T-cell (primary cell): ENCODE measurements at regions not wholly inside any gene's neighbourhood (a gene's known extent, or its start where the extent isn't known, plus 50 kb on each side); places are given as distances from the start of the nearest gene placed in this dataset.

Experiments
- ATAC-seq, 4 experiments: fragments of 200-7000 bp in 3 of 4; fragments of 150-1000 bp in 1 of 4; cut with Tn5 transposase; replicated peaks in 1 of 4; 1 replicate in 3 of 4; 2 replicates in 1 of 4; pipeline ENCODE4 v1.10.0; 2021; ENCODE audit warnings: moderate library complexity in 3 of 4, mild to moderate bottlenecking in 2 of 4, moderate number of reproducible peaks in 1 of 4
- CTCF ChIA-PET, 2 donors: fragments of 300-600 bp; sonication (Branson Sonifier 250); formaldehyde crosslinking; loops; one replicate each; lab custom pipeline; 2022; ENCODE audit warnings: antibody characterized with exemption in 2 of 2; lab: Charles Lee
- POLR2A ChIA-PET, 2 donors: fragments of 300-600 bp; sonication (Branson Sonifier 250); formaldehyde crosslinking; loops; one replicate each; lab custom pipeline; 2022; ENCODE audit warnings: antibody characterized with exemption in 2 of 2; lab: Charles Lee
- DNase-seq, 35 experiments: peaks; one replicate each; pipeline versions ENCODE4 v3.0.0 to v3.0.0-alpha.2; 2013 to 2023
- H3K27ac ChIP-seq: one replicate; pipeline ENCODE4 v1.5.1; 2013; ENCODE audit warnings: low read length
- H3K27me3 ChIP-seq, 2 experiments: replicated peaks in 1 of 2; 1 replicate in 1 of 2; 2 replicates in 1 of 2; pipeline versions ENCODE4 v1.6.1 to v1.7.0; 2013; ENCODE audit warnings: low read length in 1 of 2, mixed read lengths in 1 of 2; ENCODE audit not compliant: control insufficient read depth in 2 of 2, insufficient read depth in 2 of 2; ENCODE audit errors: extremely low read depth in 1 of 2
- H3K36me3 ChIP-seq, 2 donors: 1 replicate in 1 of 2; 2 replicates in 1 of 2; pipeline versions ENCODE4 v1.6.1 to v1.7.0; 2013; ENCODE audit warnings: low read length in 1 of 2; ENCODE audit not compliant: control insufficient read depth in 2 of 2, insufficient read depth in 1 of 2; ENCODE audit errors: extremely low read depth in 1 of 2
- H3K4me1 ChIP-seq, 2 experiments: 1 replicate in 1 of 2; 2 replicates in 1 of 2; pipeline versions ENCODE4 v1.6.1 to v1.7.0; 2013; ENCODE audit warnings: low read length in 2 of 2, mixed read lengths in 1 of 2; ENCODE audit not compliant: insufficient read depth in 2 of 2, control insufficient read depth in 1 of 2; ENCODE audit errors: extremely low read depth in 1 of 2
- H3K4me3 ChIP-seq, 2 donors: 1 replicate in 1 of 2; 2 replicates in 1 of 2; pipeline versions ENCODE4 v1.5.1 to v1.7.0; 2013; ENCODE audit warnings: mild to moderate bottlenecking in 2 of 2, low read length in 1 of 2, moderate library complexity in 1 of 2; ENCODE audit not compliant: control insufficient read depth in 1 of 2; ENCODE audit errors: extremely low read depth in 1 of 2
- H3K9me3 ChIP-seq: 2 replicates; pipeline ENCODE4 v1.7.0; 2013
- H3K27ac Mint-ChIP-seq, 2 donors: one replicate each; pipeline ENCODE4 v1.8.0; 2020 to 2021; ENCODE audit warnings: mild to moderate bottlenecking in 2 of 2, mixed read lengths in 2 of 2
- H3K27me3 Mint-ChIP-seq, 2 donors: one replicate each; pipeline ENCODE4 v1.8.0; 2021 to 2022; ENCODE audit warnings: mixed read lengths in 2 of 2
- H3K36me3 Mint-ChIP-seq: one replicate; pipeline ENCODE4 v1.8.0; 2021; ENCODE audit warnings: mixed read lengths
- H3K4me1 Mint-ChIP-seq, 3 donors: one replicate each; pipeline ENCODE4 v1.8.0; 2020 to 2022; ENCODE audit warnings: mixed read lengths in 3 of 3, mild to moderate bottlenecking in 1 of 3
- H3K4me3 Mint-ChIP-seq, 3 donors: one replicate each; pipeline ENCODE4 v1.8.0; 2020 to 2022; ENCODE audit warnings: mild to moderate bottlenecking in 3 of 3, mixed read lengths in 3 of 3, moderate library complexity in 3 of 3
- H3K9me3 Mint-ChIP-seq, 3 donors: one replicate each; pipeline ENCODE4 v1.8.0; 2020 to 2022; ENCODE audit warnings: mixed read lengths in 3 of 3
- WGBS: methylation state at CpG from one replicate; pipeline ENCODE4 v1.1.5; 2013; ENCODE audit warnings: missing lambda C conversion rate; ENCODE audit not compliant: insufficient coverage; 5-methylcytosine and 5-hydroxymethylcytosine counted together

DNA sequence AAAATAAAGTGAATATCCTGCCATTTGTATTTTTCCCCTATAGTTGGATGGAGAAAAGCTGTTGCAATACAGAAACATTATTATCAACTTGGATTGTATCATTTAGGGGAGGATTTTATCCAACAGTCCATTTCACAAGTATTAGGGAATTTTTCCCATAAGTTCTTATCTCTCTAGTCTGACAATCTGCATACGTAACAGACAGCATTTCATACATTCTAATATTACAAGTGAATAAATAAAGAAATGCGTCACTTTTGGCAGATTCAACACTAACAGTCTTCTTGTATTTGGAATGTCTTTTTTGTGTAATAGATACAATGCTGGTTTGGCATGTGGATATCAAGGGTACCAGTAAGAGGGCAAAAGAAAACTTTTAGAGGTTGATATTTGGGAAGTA, 795.3 kb upstream of the ARRDC4 start:
- no peaks in the 10 kb centered on the region for H3K27me3 Mint-ChIP-seq
- DNase-seq: no peak
- no peaks in the 10 kb centered on the region for H3K36me3 ChIP-seq
- no peak overlapping the region for H3K4me3 Mint-ChIP-seq
- POLR2A ChIA-PET: no interaction called here
- CTCF ChIA-PET: no interaction called here
- H3K9me3 ChIP-seq: no peaks in the 10 kb centered on the region
- no peak overlapping the region for H3K4me3 ChIP-seq
- H3K27ac Mint-ChIP-seq: no peak overlapping the region
- ATAC-seq: no peak
- peaks cover 0 to 7% (median 0%) of the 10 kb centered on the region in 3 donors for H3K9me3 Mint-ChIP-seq
- no peaks in the 10 kb centered on the region for H3K36me3 Mint-ChIP-seq
- H3K4me1 Mint-ChIP-seq: no peaks in the 10 kb centered on the region
- H3K4me1 ChIP-seq: no peaks in the 10 kb centered on the region
- no peaks in the 10 kb centered on the region for H3K27me3 ChIP-seq
- H3K27ac ChIP-seq: no peak overlapping the region
- no CpG with 5 or more reads among the region's 2 CpGs for WGBS

DNA sequence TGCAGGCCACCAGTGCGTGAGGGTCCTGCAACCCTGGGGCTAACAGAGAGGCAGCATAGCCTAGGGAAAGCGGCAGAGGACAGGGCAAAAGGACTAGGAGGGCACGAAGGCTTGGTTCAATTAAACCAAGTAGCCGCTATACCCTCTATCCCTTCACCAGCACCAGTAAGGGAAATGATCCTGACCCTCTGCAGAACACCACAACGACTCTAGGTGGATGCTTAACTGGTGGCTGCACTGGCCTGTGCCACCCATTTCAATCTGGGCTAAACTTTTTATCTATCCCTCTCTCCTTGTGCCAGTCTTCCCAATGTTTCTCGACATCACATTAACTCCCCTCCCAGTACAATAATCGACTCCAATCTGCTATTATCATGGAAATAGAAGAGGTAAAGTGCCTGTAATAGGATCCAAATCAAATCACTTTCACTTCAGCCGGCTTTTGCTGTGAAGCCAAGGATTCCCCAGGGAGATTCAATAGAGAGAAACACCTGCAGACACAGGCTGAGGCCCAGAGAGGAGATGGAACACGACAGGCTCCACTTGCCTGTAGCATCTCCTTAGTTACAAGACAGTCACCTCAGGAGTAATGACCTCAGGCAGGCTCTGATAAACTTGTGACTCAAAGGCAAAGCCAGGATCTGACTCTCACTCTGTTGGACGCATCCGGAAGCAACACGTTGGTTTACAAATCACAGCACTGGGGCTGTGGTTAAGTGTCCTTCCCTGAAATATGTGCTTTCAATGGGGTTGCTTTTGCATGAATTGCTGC, 791.6 kb upstream of the ARRDC4 start:
- CTCF ChIA-PET: no interaction called here
- H3K27me3 ChIP-seq: no peaks in the 10 kb centered on the region
- WGBS: 68% methylated on average over 7 of the region's 12 CpGs
- ATAC-seq: no peak
- H3K36me3 ChIP-seq: no peaks in the 10 kb centered on the region
- Mint-ChIP-seq H3K27me3 (peaks cover 0 to 3% of the 10 kb centered on the region in 2 donors), H3K4me3 (no peak overlapping the region), H3K36me3 (no peaks in the 10 kb centered on the region), H3K27ac (no peak overlapping the region), H3K9me3 (peaks cover 0 to 8% (median 1%) of the 10 kb centered on the region in 3 donors), H3K4me1 (no peaks in the 10 kb centered on the region)
- H3K4me1 ChIP-seq: no peaks in the 10 kb centered on the region
- no peak overlapping the region for H3K27ac ChIP-seq
- POLR2A ChIA-PET: no interaction called here
- no peak overlapping the region for H3K4me3 ChIP-seq
- H3K9me3 ChIP-seq: no peaks in the 10 kb centered on the region
- DNase-seq: no peak

GRCh38 chr15:97171556-97171955, 788.9 kb upstream of the ARRDC4 start:
- CTCF ChIA-PET: no interaction called here

DNA sequence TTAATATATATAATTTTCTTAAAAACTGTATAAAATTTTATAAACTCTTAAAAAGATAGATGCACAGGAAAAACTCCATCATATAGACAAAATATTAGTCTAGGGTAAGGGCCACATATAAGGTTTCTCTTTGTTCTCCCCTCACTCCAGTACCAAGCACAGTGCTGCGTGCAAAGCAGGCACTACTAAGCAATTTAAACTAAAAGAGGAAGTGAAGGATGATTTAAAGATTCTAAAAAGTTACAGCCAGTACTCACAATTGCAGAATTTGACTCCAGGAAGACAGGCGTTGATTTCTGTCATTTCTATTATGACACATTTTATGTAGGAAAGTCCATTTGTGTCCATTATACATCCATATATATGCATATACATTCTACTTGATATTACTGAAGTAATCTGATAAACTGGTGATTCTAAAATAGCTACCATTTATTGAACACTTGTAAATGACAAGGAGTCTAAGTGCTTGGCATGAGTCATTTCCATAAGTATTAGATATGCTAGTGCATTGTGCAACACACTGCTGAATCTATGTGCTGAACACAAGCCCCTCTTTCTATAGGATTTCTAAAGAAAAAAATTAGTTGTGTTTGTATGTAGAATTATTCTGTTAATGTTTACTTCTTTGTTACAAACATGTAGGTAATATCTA, 785.5 kb upstream of the ARRDC4 start:
- ATAC-seq: no peak
- Mint-ChIP-seq H3K4me3 (no peak overlapping the region), H3K27me3 (peaks cover 2 to 6% of the 10 kb centered on the region in 2 donors), H3K36me3 (no peaks in the 10 kb centered on the region), H3K9me3 (peaks cover 6 to 13% (median 13%) of the 10 kb centered on the region in 3 donors), H3K27ac (no peak overlapping the region), H3K4me1 (no peaks in the 10 kb centered on the region)
- Histone ChIP-seq H3K27ac (no peak overlapping the region), H3K27me3 (no peaks in the 10 kb centered on the region), H3K4me1 (no peaks in the 10 kb centered on the region), H3K36me3 (no peaks in the 10 kb centered on the region), H3K4me3 (no peak overlapping the region), H3K9me3 (no peaks in the 10 kb centered on the region)
- no peak for DNase-seq
- no CpG with 5 or more reads among the region's 2 CpGs for WGBS
- CTCF ChIA-PET: no interaction called here
- POLR2A ChIA-PET: no interaction called here

More at GRCh38 chr15:97171556-97171955, 788.9 kb upstream of the ARRDC4 start:
- Histone ChIP-seq H3K36me3 (no peaks in the 10 kb centered on the region), H3K27me3 (no peaks in the 10 kb centered on the region), H3K4me3 (no peak overlapping the region), H3K9me3 (no peaks in the 10 kb centered on the region), H3K27ac (no peak overlapping the region), H3K4me1 (no peaks in the 10 kb centered on the region)
- POLR2A ChIA-PET: no interaction called here
- Mint-ChIP-seq H3K36me3 (no peaks in the 10 kb centered on the region), H3K4me3 (no peak overlapping the region), H3K27me3 (peaks cover 2 to 6% of the 10 kb centered on the region in 2 donors), H3K9me3 (peaks cover 1 to 8% (median 3%) of the 10 kb centered on the region in 3 donors), H3K4me1 (no peaks in the 10 kb centered on the region), H3K27ac (no peak overlapping the region)
- WGBS: 91% methylated on average over 9 of the region's 10 CpGs
- ATAC-seq (no peak), DNase-seq (no peak)

GRCh38 chr15:97177151-97177577, 783.3 kb upstream of the ARRDC4 start:
- 34% methylated on average over 6 of the region's 11 CpGs for WGBS

DNA sequence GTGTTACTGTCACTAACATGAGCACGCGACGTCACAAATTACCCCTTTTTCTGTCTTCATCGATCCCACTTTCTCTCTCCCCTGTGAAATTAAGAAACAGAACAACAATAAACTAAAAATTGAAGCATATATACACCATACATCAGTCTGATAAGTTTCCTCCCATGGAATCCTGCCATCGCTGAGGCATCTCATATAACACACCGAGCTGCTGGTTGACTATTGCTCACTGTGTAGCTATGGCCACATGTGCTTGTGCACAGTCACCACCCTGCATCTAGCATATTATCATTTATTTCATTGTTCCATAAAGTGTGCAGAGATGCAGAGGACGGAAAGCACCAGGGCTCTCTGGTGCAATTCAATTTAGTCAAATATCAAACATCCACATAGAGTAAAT, 777.9 kb upstream of the ARRDC4 start:
- H3K9me3 Mint-ChIP-seq: peaks cover 4 to 21% (median 5%) of the 10 kb centered on the region in 3 donors
- no peaks in the 10 kb centered on the region for H3K27me3 Mint-ChIP-seq
- no peaks in the 10 kb centered on the region for H3K4me1 Mint-ChIP-seq
- 92% methylated on average over 2 of the region's 7 CpGs for WGBS
- no peak overlapping the region for H3K4me3 Mint-ChIP-seq
- no peaks in the 10 kb centered on the region for H3K27me3 ChIP-seq
- DNase-seq (no peak), ATAC-seq (no peak)
- ChIA-PET CTCF (no interaction called here), POLR2A (no interaction called here)
- H3K4me3 ChIP-seq: no peak overlapping the region
- H3K36me3 Mint-ChIP-seq: no peaks in the 10 kb centered on the region
- H3K4me1 ChIP-seq: no peaks in the 10 kb centered on the region
- H3K27ac Mint-ChIP-seq: no peak overlapping the region
- no peaks in the 10 kb centered on the region for H3K9me3 ChIP-seq
- no peak overlapping the region for H3K27ac ChIP-seq
- no peaks in the 10 kb centered on the region for H3K36me3 ChIP-seq

More at GRCh38 chr15:97177151-97177577, 783.3 kb upstream of the ARRDC4 start:
- Histone ChIP-seq H3K9me3 (no peaks in the 10 kb centered on the region), H3K36me3 (no peaks in the 10 kb centered on the region), H3K4me1 (no peaks in the 10 kb centered on the region), H3K27me3 (no peaks in the 10 kb centered on the region), H3K4me3 (no peak overlapping the region), H3K27ac (no peak overlapping the region)
- no peak overlapping the region for H3K4me3 Mint-ChIP-seq
- no peak overlapping the region for H3K27ac Mint-ChIP-seq
- no peaks in the 10 kb centered on the region for H3K36me3 Mint-ChIP-seq
- ATAC-seq (no peak), DNase-seq (no peak)
- H3K4me1 Mint-ChIP-seq: no peaks in the 10 kb centered on the region
- ChIA-PET POLR2A (no interaction called here), CTCF (no interaction called here)
- peaks cover 5 to 15% (median 6%) of the 10 kb centered on the region in 3 donors for H3K9me3 Mint-ChIP-seq
- peaks cover 2 to 3% of the 10 kb centered on the region in 2 donors for H3K27me3 Mint-ChIP-seq
